Uterus (tissue), 3 donors: ENCODE measurements at regions not wholly inside any gene's neighbourhood (a gene's known extent, or its start where the extent isn't known, plus 50 kb on each side); places are given as distances from the start of the nearest gene placed in this dataset.

Experiments used
- DNase-seq, 2 donors: peaks; one replicate each; pipeline ENCODE4 v3.0.0-alpha.2; 2019 to 2020
- H3K27ac ChIP-seq, 2 donors: fragments of 200-600 bp; sonication (generic); 1 replicate in 1 of 2; 2 replicates in 1 of 2; pipeline ENCODE4 v1.5.1; 2016 to 2018
- H3K27me3 ChIP-seq, 2 donors: fragments of 200-600 bp; sonication (generic); one replicate each; pipeline ENCODE4 v1.5.1; 2018 to 2019; ENCODE audit warnings: control low read depth in 1 of 2
- H3K36me3 ChIP-seq, 2 donors: fragments of 200-600 bp; sonication (generic); one replicate each; pipeline ENCODE4 v1.5.1; 2019; ENCODE audit warnings: control low read depth in 1 of 2
- H3K4me1 ChIP-seq, 2 donors: fragments of 200-600 bp; sonication (generic); one replicate each; pipeline ENCODE4 v1.5.1; 2018 to 2019; ENCODE audit warnings: control low read depth in 1 of 2
- H3K4me3 ChIP-seq, 2 donors: fragments of 200-600 bp; sonication (generic); 1 replicate in 1 of 2; 2 replicates in 1 of 2; pipeline ENCODE4 v1.5.1; 2018 to 2019; ENCODE audit warnings: mild to moderate bottlenecking in 1 of 2
- H3K9me3 ChIP-seq, 2 donors: fragments of 200-600 bp; sonication (generic); one replicate each; pipeline ENCODE4 v1.5.1; 2019; ENCODE audit warnings: control low read depth in 1 of 2
- CTCF ChIP-seq, 4 experiments: fragments of 200-600 bp in 2 of 4; fragments of 450-650 bp in 2 of 4; sonication (generic) in 2 of 4; IDR thresholded peaks; one replicate each; pipeline ENCODE4 v1.5.1; 2016 to 2019; ENCODE audit warnings: antibody characterized with exemption in 4 of 4, mild to moderate bottlenecking in 2 of 4, moderate library complexity in 1 of 4
- POLR2A ChIP-seq, 2 donors: fragments of 450-650 bp; IDR thresholded peaks; one replicate each; pipeline ENCODE4 v1.6.1; 2016; ENCODE audit warnings: antibody characterized with exemption in 2 of 2, mild to moderate bottlenecking in 1 of 2, moderate library complexity in 1 of 2
- intact Hi-C: fragments of 100-400 bp; cut with DNase I; formaldehyde crosslinking; loops from one replicate; pipeline ENCODE4 v1.15.1; 2023; ENCODE audit warnings: low total_unique reads
- donor health status: DM: yes; HTN: yes; CAD: no.

- no peaks in the 10 kb centered on the region for H3K27me3 ChIP-seq
- TF ChIP-seq CTCF (IDR thresholded peaks at IDR 0.05) (no peak), POLR2A (IDR thresholded peaks at IDR 0.05) (no peak)
- no peaks in the 10 kb centered on the region for H3K4me1 ChIP-seq
- no peak overlapping the region for H3K4me3 ChIP-seq
- H3K9me3 ChIP-seq = no peaks in the 10 kb centered on the region
- no peak for DNase-seq
- intact Hi-C loops = no loop called here
- H3K27ac ChIP-seq = no peak overlapping the region
- H3K36me3 ChIP-seq = no peaks in the 10 kb centered on the region
Measured at GRCh38 chr5:106174903-106175302, 1495.8 kb downstream of the EFNA5 start.

GRCh38 chr5:106172681-106173532 is 1497.8 kb downstream of the EFNA5 start:
- intact Hi-C loops = no loop called here
- H3K9me3 ChIP-seq = no peaks in the 10 kb centered on the region
- DNase-seq = no peak
- no peaks in the 10 kb centered on the region for H3K4me1 ChIP-seq
- TF ChIP-seq CTCF (IDR thresholded peaks at IDR 0.05) (no peak), POLR2A (IDR thresholded peaks at IDR 0.05) (no peak)
- no peak overlapping the region for H3K27ac ChIP-seq
- H3K36me3 ChIP-seq = no peaks in the 10 kb centered on the region
- no peaks in the 10 kb centered on the region for H3K27me3 ChIP-seq
- H3K4me3 ChIP-seq = no peak overlapping the region

- no peak for DNase-seq
- Histone ChIP-seq H3K36me3 (no peaks in the 10 kb centered on the region), H3K9me3 (no peaks in the 10 kb centered on the region), H3K27me3 (no peaks in the 10 kb centered on the region), H3K4me3 (no peak overlapping the region), H3K27ac (no peak overlapping the region), H3K4me1 (no peaks in the 10 kb centered on the region)
- TF ChIP-seq POLR2A (IDR thresholded peaks at IDR 0.05) (no peak), CTCF (IDR thresholded peaks at IDR 0.05) (no peak)
- intact Hi-C loops = no loop called here
Measured at GRCh38 chr5:106171708-106172107, 1499.0 kb downstream of the EFNA5 start.

GRCh38 chr5:106171132-106171531 is 1499.6 kb downstream of the EFNA5 start:
- H3K27me3 ChIP-seq = no peaks in the 10 kb centered on the region
- H3K27ac ChIP-seq = no peak overlapping the region
- H3K36me3 ChIP-seq = no peaks in the 10 kb centered on the region
- no peak for DNase-seq
- H3K4me1 ChIP-seq = no peaks in the 10 kb centered on the region
- no peaks in the 10 kb centered on the region for H3K9me3 ChIP-seq
- H3K4me3 ChIP-seq = no peak overlapping the region
- TF ChIP-seq POLR2A (IDR thresholded peaks at IDR 0.05) (no peak), CTCF (IDR thresholded peaks at IDR 0.05) (no peak)
- intact Hi-C loops = no loop called here

- H3K9me3 ChIP-seq = no peaks in the 10 kb centered on the region
- no peaks in the 10 kb centered on the region for H3K27me3 ChIP-seq
- no peaks in the 10 kb centered on the region for H3K4me1 ChIP-seq
- intact Hi-C loops = no loop called here
- DNase-seq = no peak
- no peak overlapping the region for H3K27ac ChIP-seq
- no peak overlapping the region for H3K4me3 ChIP-seq
- TF ChIP-seq POLR2A (IDR thresholded peaks at IDR 0.05) (no peak), CTCF (IDR thresholded peaks at IDR 0.05) (no peak)
- no peaks in the 10 kb centered on the region for H3K36me3 ChIP-seq
Measured at GRCh38 chr5:106167766-106168165, 1503.0 kb downstream of the EFNA5 start.
